ENCODE measurements at regions not wholly inside any gene's neighbourhood (a gene's known extent, or its start where the extent isn't known, plus 50 kb on each side); places are given as distances from the start of the nearest gene placed in this dataset.

DNA sequence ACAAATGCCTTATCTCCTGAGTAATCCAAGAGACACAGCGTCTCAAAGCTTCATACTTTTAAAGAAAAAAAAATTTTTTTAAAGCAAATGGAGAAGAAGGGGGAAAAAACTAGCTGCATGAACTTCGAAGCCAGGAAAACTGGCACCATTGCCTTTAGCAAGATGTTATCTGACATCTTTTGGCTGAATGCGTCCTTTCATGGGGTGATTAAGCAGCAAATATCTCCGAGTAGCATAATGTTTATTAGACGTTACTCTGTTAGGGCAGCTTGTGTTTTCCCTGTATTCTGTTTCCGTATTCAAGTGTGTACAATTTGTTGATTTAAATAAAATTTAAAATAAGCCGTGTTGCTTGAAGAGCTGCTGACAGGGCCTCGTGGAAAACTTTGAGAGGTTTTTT, 76.5 kb upstream of the TSHZ2 start:
- TF ChIP-seq POLR2A (IDR thresholded peaks at IDR 0.05) = no peak
- TF ChIP-seq, protein P1, sequence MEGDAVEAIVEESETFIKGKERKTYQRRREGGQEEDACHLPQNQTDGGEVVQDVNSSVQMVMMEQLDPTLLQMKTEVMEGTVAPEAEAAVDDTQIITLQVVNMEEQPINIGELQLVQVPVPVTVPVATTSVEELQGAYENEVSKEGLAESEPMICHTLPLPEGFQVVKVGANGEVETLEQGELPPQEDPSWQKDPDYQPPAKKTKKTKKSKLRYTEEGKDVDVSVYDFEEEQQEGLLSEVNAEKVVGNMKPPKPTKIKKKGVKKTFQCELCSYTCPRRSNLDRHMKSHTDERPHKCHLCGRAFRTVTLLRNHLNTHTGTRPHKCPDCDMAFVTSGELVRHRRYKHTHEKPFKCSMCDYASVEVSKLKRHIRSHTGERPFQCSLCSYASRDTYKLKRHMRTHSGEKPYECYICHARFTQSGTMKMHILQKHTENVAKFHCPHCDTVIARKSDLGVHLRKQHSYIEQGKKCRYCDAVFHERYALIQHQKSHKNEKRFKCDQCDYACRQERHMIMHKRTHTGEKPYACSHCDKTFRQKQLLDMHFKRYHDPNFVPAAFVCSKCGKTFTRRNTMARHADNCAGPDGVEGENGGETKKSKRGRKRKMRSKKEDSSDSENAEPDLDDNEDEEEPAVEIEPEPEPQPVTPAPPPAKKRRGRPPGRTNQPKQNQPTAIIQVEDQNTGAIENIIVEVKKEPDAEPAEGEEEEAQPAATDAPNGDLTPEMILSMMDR (IDR thresholded peaks at IDR 0.05) = no peak

All from Peyer's patch (tissue), 4 donors.